ENCODE measurements at regions not wholly inside any gene's neighbourhood (a gene's known extent, or its start where the extent isn't known, plus 50 kb on each side); places are given as distances from the start of the nearest gene placed in this dataset.

DNA sequence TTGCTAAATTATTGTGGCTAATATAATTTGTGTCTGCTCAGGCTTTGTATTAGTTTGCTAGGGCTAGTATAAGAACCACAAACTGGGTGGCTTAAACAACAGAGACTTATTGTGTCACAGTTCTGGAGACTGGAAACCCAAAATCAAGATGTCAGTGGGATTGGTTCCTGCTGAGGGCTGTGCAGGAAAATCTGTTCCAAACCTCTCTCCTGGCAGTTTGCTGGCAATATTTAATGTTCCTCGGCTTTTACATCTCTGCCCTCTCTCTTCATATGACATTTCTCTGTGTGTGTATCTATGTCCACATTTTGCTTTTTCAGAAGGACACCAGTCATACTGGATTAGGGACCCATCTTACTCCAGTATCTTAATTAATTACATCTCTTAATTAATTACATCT lies 498.8 kb upstream of the CD180 start:
- no peak overlapping the region for H3K4me3 ChIP-seq (ENCODE audit: low read length)
- DNase-seq (ENCODE audit: low read depth): no peak
- TF ChIP-seq, protein P1, sequence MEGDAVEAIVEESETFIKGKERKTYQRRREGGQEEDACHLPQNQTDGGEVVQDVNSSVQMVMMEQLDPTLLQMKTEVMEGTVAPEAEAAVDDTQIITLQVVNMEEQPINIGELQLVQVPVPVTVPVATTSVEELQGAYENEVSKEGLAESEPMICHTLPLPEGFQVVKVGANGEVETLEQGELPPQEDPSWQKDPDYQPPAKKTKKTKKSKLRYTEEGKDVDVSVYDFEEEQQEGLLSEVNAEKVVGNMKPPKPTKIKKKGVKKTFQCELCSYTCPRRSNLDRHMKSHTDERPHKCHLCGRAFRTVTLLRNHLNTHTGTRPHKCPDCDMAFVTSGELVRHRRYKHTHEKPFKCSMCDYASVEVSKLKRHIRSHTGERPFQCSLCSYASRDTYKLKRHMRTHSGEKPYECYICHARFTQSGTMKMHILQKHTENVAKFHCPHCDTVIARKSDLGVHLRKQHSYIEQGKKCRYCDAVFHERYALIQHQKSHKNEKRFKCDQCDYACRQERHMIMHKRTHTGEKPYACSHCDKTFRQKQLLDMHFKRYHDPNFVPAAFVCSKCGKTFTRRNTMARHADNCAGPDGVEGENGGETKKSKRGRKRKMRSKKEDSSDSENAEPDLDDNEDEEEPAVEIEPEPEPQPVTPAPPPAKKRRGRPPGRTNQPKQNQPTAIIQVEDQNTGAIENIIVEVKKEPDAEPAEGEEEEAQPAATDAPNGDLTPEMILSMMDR (IDR thresholded peaks at IDR 0.05; ENCODE audit: insufficient read depth, low read depth, low read length, missing control alignments): no peak

DNA sequence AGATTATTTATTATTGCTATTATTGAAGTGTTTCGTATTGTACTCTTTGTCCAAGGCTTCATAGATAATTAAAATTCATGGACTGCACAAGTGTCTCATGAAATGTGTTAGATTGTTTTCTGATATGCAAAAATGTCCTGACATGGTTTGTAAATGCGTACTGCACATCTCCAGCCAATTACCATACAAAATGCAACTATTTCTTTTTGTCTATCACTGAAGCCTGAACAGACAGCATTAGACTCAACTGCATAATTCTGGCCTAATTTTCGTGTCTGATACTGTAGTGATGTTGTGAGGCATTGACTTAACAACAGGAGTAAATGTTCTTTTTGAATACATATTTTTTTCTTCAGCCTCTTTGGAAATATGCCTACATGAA lies 498.2 kb upstream of the CD180 start:
- no peak overlapping the region for H3K4me3 ChIP-seq (ENCODE audit: low read length)
- DNase-seq (ENCODE audit: low read depth): no peak
- TF ChIP-seq, protein P1 (IDR thresholded peaks at IDR 0.05; ENCODE audit: insufficient read depth, low read depth, low read length, missing control alignments): no peak

- no peak for DNase-seq (ENCODE audit: low read depth)
- TF ChIP-seq, protein P1 (IDR thresholded peaks at IDR 0.05; ENCODE audit: insufficient read depth, low read depth, low read length, missing control alignments): no peak
- H3K4me3 ChIP-seq (ENCODE audit: low read length): no peak overlapping the region
Observed at GRCh38 chr5:67693956-67694809, 497.6 kb upstream of the CD180 start.

DNA sequence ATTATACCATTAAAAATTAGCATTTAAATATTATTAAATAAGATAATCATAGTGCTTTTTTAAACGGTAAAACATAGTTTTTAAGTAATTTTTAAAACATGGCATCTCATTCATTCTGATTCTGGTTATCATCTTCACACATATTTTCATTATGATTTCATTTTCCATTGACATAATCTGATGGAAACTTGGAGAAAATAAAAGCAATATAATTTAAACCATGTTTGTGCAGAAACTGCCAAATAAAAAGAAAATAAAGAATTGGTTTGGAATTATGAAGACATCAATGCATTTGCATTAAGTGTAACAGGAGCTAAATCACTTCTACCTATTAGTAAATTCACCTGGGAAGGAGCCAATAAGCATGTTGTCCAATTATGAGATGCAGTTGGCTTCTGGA lies 490.1 kb upstream of the CD180 start:
- TF ChIP-seq, protein P1 (IDR thresholded peaks at IDR 0.05; ENCODE audit: insufficient read depth, low read depth, low read length, missing control alignments): no peak
- DNase-seq (ENCODE audit: low read depth): no peak
- no peak overlapping the region for H3K4me3 ChIP-seq (ENCODE audit: low read length)

DNA sequence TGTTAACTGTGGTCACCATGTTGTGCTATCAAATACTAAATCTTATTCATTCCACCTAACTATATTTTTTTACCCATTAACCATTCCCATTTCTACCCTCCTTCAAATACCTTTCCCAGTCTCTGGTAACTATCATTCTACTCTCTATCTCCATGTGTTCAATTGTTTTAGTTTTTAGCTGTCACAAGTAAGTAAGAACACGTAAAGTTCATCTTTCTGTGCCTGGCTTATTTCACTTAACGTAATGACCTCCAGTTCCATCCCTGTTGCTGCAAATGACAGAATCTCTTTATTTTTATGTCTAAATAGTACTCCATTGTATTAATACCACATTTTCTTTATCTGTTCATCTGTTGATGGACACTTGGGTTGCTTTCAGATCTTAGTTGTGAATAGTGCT lies 485.1 kb upstream of the CD180 start:
- TF ChIP-seq, protein P1 (IDR thresholded peaks at IDR 0.05; ENCODE audit: insufficient read depth, low read depth, low read length, missing control alignments): no peak
- DNase-seq (ENCODE audit: low read depth): no peak
- H3K4me3 ChIP-seq (ENCODE audit: low read length): no peak overlapping the region

- TF ChIP-seq, protein P1 (IDR thresholded peaks at IDR 0.05; ENCODE audit: insufficient read depth, low read depth, low read length, missing control alignments): no peak
- no peak for DNase-seq (ENCODE audit: low read depth)
- no peak overlapping the region for H3K4me3 ChIP-seq (ENCODE audit: low read length)
Observed at GRCh38 chr5:67680099-67680498, 483.5 kb upstream of the CD180 start.
